Upper lobe of left lung (tissue), 6 donors: ENCODE measurements at regions not wholly inside any gene's neighbourhood (a gene's known extent, or its start where the extent isn't known, plus 50 kb on each side); places are given as distances from the start of the nearest gene placed in this dataset.

Experiments used
- ATAC-seq, 2 donors: fragments of 200-7000 bp; cut with Tn5 transposase; one replicate each; pipeline ENCODE4 v1.9.1; 2022; ENCODE audit warnings: mild to moderate bottlenecking in 2 of 2, moderate library complexity in 2 of 2; ENCODE audit not compliant: low FRiP score in 2 of 2
- DNase-seq, 2 donors: peaks; one replicate each; pipeline ENCODE4 v3.0.0-alpha.2; 2019 to 2020
- H3K27ac ChIP-seq, 4 donors: fragments of 200-600 bp; sonication (generic); one replicate each; pipeline ENCODE4 v1.5.1; 2016 to 2019
- H3K27me3 ChIP-seq, 4 donors: fragments of 200-600 bp; sonication (generic); one replicate each; pipeline ENCODE4 v1.5.1; 2017 to 2019
- H3K36me3 ChIP-seq, 4 donors: fragments of 200-600 bp; sonication (generic); one replicate each; pipeline ENCODE4 v1.5.1; 2016 to 2019
- H3K4me1 ChIP-seq, 4 donors: fragments of 200-600 bp; sonication (generic); one replicate each; pipeline ENCODE4 v1.5.1; 2018 to 2019
- H3K4me3 ChIP-seq, 4 donors: fragments of 200-600 bp; sonication (generic); one replicate each; pipeline ENCODE4 v1.5.1; 2017 to 2019; ENCODE audit warnings: mild to moderate bottlenecking in 2 of 4, moderate library complexity in 1 of 4
- H3K9me3 ChIP-seq, 4 donors: fragments of 200-600 bp; sonication (generic); one replicate each; pipeline ENCODE4 v1.5.1; 2018 to 2019
- EP300 ChIP-seq, 4 donors: sonication (generic); formaldehyde crosslinking; IDR thresholded peaks; one replicate each; pipeline ENCODE4 v1.5.1; 2017; ENCODE audit warnings: antibody characterized with exemption in 4 of 4, control low read depth in 2 of 4
- POLR2A ChIP-seq, 4 donors: fragments of 450-650 bp; IDR thresholded peaks; one replicate each; pipeline ENCODE4 v1.5.1; 2016 to 2017; ENCODE audit warnings: antibody characterized with exemption in 4 of 4, mild to moderate bottlenecking in 2 of 4
- POLR2AphosphoS5 ChIP-seq, 2 donors: sonication (generic); formaldehyde crosslinking; IDR thresholded peaks; one replicate each; pipeline ENCODE4 v1.5.1; 2017; ENCODE audit warnings: antibody characterized with exemption in 2 of 2
- WGBS, 2 donors: methylation state at CpG; one replicate each; pipeline ENCODE4 v1.1.5; 2017 to 2018; 5-methylcytosine and 5-hydroxymethylcytosine counted together
- TF ChIP-seq, protein P1 (sequence below), 6 experiments: fragments of 450-650 bp in 4 of 6; fragments of 200-600 bp in 2 of 6; sonication (generic) in 2 of 6; IDR thresholded peaks; one replicate each; pipeline ENCODE4 v1.5.1; 2016 to 2019; ENCODE audit warnings: antibody characterized with exemption in 6 of 6
- donor health status: DM: no; HTN: no; CAD: no; lungs with moderate emphysema.
- donor health status: DM: no; HTN: yes; CAD: no; lungs with severe emphysema.

DNA sequence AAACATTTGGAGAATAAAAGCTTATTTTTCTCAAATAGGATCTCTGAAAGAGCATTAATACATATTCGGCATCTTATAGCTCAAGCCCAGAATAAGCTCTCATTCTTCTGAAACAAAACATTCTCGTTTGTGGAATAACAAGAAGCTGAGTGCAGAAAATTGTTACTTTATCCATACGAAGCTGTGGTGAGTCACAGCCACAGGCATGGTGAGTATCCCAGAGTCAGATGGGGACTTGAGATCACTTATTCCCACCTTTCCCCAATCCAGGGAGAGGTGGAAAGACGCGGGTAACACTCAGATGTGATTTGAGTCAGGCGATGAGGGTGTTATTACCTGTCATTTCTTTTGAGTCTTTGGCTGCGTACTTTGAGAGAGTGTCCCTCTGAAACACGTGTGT is 214.6 kb upstream of the TMEM132C start:
- Histone ChIP-seq H3K9me3 (no peaks in the 10 kb centered on the region), H3K27ac (no peak overlapping the region), H3K27me3 (no peaks in the 10 kb centered on the region), H3K4me3 (no peak overlapping the region), H3K4me1 (no peaks in the 10 kb centered on the region), H3K36me3 (no peaks in the 10 kb centered on the region)
- no peak for ATAC-seq
- no peak for DNase-seq
- no peak for TF ChIP-seq POLR2A (IDR thresholded peaks at IDR 0.05)
- no peak for TF ChIP-seq EP300 (IDR thresholded peaks at IDR 0.05)
- no peak for TF ChIP-seq POLR2AphosphoS5 (IDR thresholded peaks at IDR 0.05)
- TF ChIP-seq, protein P1, sequence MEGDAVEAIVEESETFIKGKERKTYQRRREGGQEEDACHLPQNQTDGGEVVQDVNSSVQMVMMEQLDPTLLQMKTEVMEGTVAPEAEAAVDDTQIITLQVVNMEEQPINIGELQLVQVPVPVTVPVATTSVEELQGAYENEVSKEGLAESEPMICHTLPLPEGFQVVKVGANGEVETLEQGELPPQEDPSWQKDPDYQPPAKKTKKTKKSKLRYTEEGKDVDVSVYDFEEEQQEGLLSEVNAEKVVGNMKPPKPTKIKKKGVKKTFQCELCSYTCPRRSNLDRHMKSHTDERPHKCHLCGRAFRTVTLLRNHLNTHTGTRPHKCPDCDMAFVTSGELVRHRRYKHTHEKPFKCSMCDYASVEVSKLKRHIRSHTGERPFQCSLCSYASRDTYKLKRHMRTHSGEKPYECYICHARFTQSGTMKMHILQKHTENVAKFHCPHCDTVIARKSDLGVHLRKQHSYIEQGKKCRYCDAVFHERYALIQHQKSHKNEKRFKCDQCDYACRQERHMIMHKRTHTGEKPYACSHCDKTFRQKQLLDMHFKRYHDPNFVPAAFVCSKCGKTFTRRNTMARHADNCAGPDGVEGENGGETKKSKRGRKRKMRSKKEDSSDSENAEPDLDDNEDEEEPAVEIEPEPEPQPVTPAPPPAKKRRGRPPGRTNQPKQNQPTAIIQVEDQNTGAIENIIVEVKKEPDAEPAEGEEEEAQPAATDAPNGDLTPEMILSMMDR (IDR thresholded peaks at IDR 0.05), result no peak
- 82 to 83% methylated on average over 8 of the region's 8 CpGs for WGBS, 2 donors

DNA sequence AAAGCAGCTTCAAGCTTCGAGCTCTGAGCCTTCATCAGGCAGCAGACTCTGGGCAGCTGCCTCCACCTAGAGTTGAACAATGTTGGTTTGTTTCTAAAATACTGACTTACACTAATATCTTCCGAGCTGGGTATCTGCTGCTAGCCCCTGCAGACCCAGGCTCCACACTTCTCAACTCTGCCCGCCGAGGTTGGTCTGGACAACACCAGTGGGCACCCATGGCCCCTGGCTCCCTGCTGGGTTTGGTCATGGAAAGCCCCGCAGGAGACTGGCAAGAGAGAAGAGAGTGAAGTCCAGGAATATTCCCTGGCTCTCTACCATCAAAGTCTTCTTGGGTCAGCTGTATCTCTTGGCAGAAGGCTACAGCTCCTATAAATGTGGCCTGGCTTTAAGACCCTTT is 214.2 kb upstream of the TMEM132C start:
- Histone ChIP-seq H3K4me1 (no peaks in the 10 kb centered on the region), H3K27ac (no peak overlapping the region), H3K9me3 (peaks cover 0 to 3% (median 0%) of the 10 kb centered on the region in 4 donors), H3K36me3 (no peaks in the 10 kb centered on the region), H3K27me3 (no peaks in the 10 kb centered on the region), H3K4me3 (no peak overlapping the region)
- 85 to 86% methylated on average over 5 of the region's 5 CpGs for WGBS, 2 donors
- ATAC-seq, result no peak
- TF ChIP-seq, protein P1 (IDR thresholded peaks at IDR 0.05), result no peak
- TF ChIP-seq EP300 (IDR thresholded peaks at IDR 0.05), result no peak
- TF ChIP-seq POLR2A (IDR thresholded peaks at IDR 0.05), result no peak
- TF ChIP-seq POLR2AphosphoS5 (IDR thresholded peaks at IDR 0.05), result no peak
- DNase-seq, result no peak

DNA sequence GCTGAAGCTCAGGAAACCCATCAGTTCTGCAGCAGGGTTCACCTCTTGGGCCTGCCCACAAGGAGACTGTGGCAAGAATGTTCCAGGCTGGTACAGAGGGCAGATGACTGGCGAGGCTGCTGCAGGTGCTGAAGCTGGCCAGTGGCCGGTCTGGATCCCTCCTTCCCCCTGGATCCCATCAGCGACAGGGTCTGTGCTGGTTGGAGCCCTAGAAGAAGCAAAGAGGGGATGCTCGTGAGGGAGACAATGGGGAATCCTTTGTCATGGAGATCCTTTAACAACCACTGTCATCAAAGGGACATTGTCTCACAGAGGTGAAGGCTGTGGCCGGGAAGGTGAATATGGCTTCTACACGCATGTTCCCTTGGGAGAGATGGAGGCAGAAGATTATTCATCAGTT is 211.4 kb upstream of the TMEM132C start:
- H3K4me3 ChIP-seq, result no peak overlapping the region
- 66 to 87% methylated on average over 6 of the region's 6 CpGs for WGBS, 2 donors
- no peaks in the 10 kb centered on the region for H3K36me3 ChIP-seq
- no peak for DNase-seq
- peaks cover 0 to 3% (median 0%) of the 10 kb centered on the region in 4 donors for H3K9me3 ChIP-seq
- TF ChIP-seq POLR2AphosphoS5 (IDR thresholded peaks at IDR 0.05) (no peak), POLR2A (IDR thresholded peaks at IDR 0.05) (no peak)
- TF ChIP-seq, protein P1 (IDR thresholded peaks at IDR 0.05), result no peak
- H3K27me3 ChIP-seq, result no peaks in the 10 kb centered on the region
- H3K4me1 ChIP-seq, result no peaks in the 10 kb centered on the region
- no peak overlapping the region for H3K27ac ChIP-seq
- no peak for ATAC-seq

DNA sequence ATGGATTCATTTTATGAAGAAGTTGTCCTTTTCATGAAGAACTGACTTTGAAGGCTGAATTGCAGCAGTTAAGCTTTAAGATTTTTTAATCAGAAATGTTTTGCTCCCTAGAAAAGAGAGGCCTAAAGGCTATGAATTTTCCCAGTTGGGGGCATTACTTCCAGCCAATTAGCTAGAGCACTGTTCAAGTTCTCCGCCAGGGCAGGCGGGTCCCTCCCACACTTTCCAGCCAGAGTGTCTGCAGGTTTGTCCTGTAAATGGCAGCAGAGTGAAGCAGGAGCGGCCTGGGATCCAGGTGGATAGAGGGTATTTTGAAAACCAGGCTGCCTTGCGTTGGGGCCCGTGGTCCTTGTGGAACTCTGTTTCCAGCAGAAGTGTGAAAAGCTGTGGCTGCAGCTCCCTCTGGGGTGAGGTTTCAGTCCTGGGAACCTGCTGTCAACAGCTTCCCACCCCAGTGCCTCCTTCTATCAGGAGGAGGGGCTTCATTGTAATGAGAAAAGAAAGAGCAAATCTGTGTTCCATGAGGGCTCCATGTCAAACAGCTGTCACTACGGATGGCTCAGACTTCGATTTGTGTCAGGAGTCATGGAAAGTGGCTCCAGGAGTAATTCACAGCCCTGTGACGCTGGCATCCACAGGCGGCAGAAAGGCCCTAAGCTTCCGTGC is 210.7 kb upstream of the TMEM132C start:
- 69 to 73% methylated on average over 10 of the region's 10 CpGs for WGBS, 2 donors
- Histone ChIP-seq H3K36me3 (no peaks in the 10 kb centered on the region), H3K27me3 (no peaks in the 10 kb centered on the region), H3K4me3 (no peak overlapping the region), H3K4me1 (no peaks in the 10 kb centered on the region), H3K9me3 (peaks cover 0 to 3% (median 0%) of the 10 kb centered on the region in 4 donors), H3K27ac (no peak overlapping the region)
- ATAC-seq (no peak), DNase-seq (no peak)
- TF ChIP-seq, protein P1 (IDR thresholded peaks at IDR 0.05), result no peak
- no peak for TF ChIP-seq POLR2A (IDR thresholded peaks at IDR 0.05)
- TF ChIP-seq EP300 (IDR thresholded peaks at IDR 0.05), result no peak

DNA sequence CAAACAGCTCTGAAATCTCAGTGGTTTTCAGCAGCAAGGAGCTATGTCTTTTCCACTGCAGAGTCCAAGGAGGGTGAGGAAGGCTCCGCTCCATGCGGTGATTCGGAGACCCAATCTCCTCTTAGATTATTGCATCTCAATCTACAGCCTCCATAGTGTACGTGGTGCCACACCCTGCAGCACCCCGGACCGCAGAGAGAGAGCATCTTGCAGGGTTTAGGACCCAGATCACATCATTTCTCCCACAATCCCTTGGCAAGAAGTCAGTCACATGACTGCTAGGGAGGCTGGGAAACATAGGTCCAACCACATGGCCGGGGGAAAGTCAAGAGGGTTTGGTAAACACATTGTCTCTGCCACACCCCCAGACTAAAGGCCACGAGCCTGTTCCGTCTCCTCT is 209.4 kb upstream of the TMEM132C start:
- H3K4me3 ChIP-seq, result no peak overlapping the region
- DNase-seq, result no peak
- 84 to 90% methylated on average over 9 of the region's 9 CpGs for WGBS, 2 donors
- H3K36me3 ChIP-seq, result no peaks in the 10 kb centered on the region
- no peak for ATAC-seq
- H3K4me1 ChIP-seq, result no peaks in the 10 kb centered on the region
- TF ChIP-seq POLR2AphosphoS5 (IDR thresholded peaks at IDR 0.05) (no peak), EP300 (IDR thresholded peaks at IDR 0.05) (no peak), POLR2A (IDR thresholded peaks at IDR 0.05) (no peak)
- TF ChIP-seq, protein P1 (IDR thresholded peaks at IDR 0.05), result no peak
- no peak overlapping the region for H3K27ac ChIP-seq
- no peaks in the 10 kb centered on the region for H3K27me3 ChIP-seq
- peaks cover 0 to 3% (median 0%) of the 10 kb centered on the region in 4 donors for H3K9me3 ChIP-seq
